ENCODE measurements at regions not wholly inside any gene's neighbourhood (a gene's known extent, or its start where the extent isn't known, plus 50 kb on each side); places are given as distances from the start of the nearest gene placed in this dataset.

DNA sequence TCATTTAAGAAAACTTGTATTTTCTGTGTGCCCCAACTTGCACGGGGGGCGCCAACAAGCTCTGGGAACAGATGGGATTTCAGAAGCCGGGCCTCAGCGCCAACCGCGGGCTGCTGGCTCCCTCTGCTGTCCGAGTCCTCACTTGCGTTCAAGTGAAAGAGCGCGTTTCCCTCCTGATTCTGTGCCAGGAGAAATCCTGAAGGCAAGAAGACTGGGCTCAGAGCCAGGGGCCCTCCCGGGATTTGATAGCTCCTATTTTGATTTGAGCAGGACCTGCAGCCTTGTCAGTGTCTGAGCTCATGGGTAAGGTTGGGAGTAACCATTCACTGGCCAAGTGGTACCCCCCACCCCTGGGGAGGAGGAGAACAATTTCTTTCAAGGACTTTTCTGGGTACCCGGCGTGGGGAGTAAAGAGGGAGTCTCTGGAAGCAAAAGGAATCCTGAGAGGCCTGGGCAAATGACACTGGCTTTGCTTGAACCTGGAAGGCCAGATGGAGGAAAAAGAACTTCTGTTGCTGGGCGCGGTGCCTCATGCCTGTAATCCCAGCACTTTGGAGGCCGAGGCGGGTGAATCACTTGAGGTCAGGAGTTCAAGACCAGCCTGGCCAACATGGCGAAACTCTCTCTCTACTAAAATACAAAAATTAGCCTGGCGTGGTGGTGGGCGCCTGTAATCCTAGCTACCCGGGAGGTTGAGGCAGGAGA is 179.0 kb upstream of the RGS6 start:
- CTCF ChIA-PET: interaction anchor here (0.6 to 1.7 kb wide), 7 partner anchors 317 to 765 kb away, joined by 3 to 9 read pairs (median 5); no protein-coding TSS in a partner anchor
- TF ChIP-seq, protein P1, sequence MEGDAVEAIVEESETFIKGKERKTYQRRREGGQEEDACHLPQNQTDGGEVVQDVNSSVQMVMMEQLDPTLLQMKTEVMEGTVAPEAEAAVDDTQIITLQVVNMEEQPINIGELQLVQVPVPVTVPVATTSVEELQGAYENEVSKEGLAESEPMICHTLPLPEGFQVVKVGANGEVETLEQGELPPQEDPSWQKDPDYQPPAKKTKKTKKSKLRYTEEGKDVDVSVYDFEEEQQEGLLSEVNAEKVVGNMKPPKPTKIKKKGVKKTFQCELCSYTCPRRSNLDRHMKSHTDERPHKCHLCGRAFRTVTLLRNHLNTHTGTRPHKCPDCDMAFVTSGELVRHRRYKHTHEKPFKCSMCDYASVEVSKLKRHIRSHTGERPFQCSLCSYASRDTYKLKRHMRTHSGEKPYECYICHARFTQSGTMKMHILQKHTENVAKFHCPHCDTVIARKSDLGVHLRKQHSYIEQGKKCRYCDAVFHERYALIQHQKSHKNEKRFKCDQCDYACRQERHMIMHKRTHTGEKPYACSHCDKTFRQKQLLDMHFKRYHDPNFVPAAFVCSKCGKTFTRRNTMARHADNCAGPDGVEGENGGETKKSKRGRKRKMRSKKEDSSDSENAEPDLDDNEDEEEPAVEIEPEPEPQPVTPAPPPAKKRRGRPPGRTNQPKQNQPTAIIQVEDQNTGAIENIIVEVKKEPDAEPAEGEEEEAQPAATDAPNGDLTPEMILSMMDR (conservative IDR thresholded peaks at IDR 0.05): peak; percentile 93
- no peak for TF ChIP-seq EZH2 (IDR thresholded peaks at IDR 0.05; ENCODE audit: low read depth)
- Histone ChIP-seq H3K4me2 (peak overlapping the region; percentile 70), H3K4me1 (replicated peaks; ENCODE audit: insufficient read depth) (0 out of 2 replicates have a peak, but pooled peaks cover 5% of the 10 kb centered on the region), H2AFZ (peak overlapping the region; percentile 80), H3K4me3 (peak overlapping the region; percentile 29; the same call in 1 of the 2 replicates), H3F3A (ENCODE audit: insufficient read depth, low read depth) (no peaks in the 10 kb centered on the region), H4K20me1 (ENCODE audit: insufficient read depth) (no peaks in the 10 kb centered on the region), H3K27me3 (ENCODE audit: insufficient read depth, low read depth) (no peaks in the 10 kb centered on the region), H3K9me2 (ENCODE audit: insufficient read depth) (no peaks in the 10 kb centered on the region), H3K79me2 (ENCODE audit: low read depth) (no peaks in the 10 kb centered on the region), H3K36me3 (ENCODE audit: low read depth) (no peaks in the 10 kb centered on the region), H3K9me3 (ENCODE audit: insufficient read depth, low read depth) (no peaks in the 10 kb centered on the region), H3K27ac (no peak overlapping the region)
- intact Hi-C loops (cut with micrococcal nuclease; ENCODE audit: unreplicated experiment): loop anchor here (1.0 to 2.0 kb wide), 4 partner anchors 102 to 649 kb away; partner anchors contain the start of gene SIPA1L1
- POLR2A ChIA-PET (ENCODE audit: unreplicated experiment): interaction anchor here (0.6 to 0.7 kb wide), 2 partner anchors 50 to 969 kb away, joined by 3 read pairs; no protein-coding TSS in a partner anchor
- no TSS peak for BruUV-seq (replicated peaks)
- DNase-seq: peak; percentile 63 to 78

DNA sequence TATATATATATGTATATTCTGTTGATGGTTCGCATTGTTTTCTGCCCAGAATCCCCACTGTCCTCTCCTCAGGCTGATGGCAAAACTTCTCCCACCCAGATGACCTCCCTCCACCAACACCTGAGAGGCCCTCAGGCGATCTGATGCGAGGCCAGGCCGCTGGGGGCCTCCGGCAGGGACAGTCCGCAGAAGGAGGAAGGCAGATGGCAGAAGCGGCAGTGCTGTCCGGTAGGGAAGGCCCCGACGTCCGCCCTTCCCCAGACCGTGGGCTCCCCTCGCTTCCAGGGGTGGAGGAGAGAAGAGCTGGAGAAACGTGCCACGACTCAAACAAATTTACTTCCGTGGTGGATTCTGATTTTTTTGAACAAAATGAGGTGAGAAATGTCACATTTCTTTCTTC is 178.3 kb upstream of the RGS6 start:
- H3K36me3 ChIP-seq (ENCODE audit: low read depth): no peaks in the 10 kb centered on the region
- no peak for DNase-seq
- H2AFZ ChIP-seq: no peak overlapping the region
- ChIA-PET CTCF (no interaction called here), POLR2A (ENCODE audit: unreplicated experiment) (interaction anchor here (0.6 kb wide), 1 partner anchor 970 kb away, joined by 3 read pairs; no protein-coding TSS in a partner anchor)
- H4K20me1 ChIP-seq (ENCODE audit: insufficient read depth): no peaks in the 10 kb centered on the region
- H3K9me2 ChIP-seq (ENCODE audit: insufficient read depth): no peaks in the 10 kb centered on the region
- no peak overlapping the region for H3K4me2 ChIP-seq
- no peaks in the 10 kb centered on the region for H3K27me3 ChIP-seq (ENCODE audit: insufficient read depth, low read depth)
- no peak for TF ChIP-seq EZH2 (IDR thresholded peaks at IDR 0.05; ENCODE audit: low read depth)
- TF ChIP-seq, protein P1 (conservative IDR thresholded peaks at IDR 0.05): no peak
- H3K27ac ChIP-seq: no peak overlapping the region
- no peaks in the 10 kb centered on the region for H3F3A ChIP-seq (ENCODE audit: insufficient read depth, low read depth)
- H3K4me3 ChIP-seq: no peak overlapping the region
- H3K79me2 ChIP-seq (ENCODE audit: low read depth): no peaks in the 10 kb centered on the region
- H3K9me3 ChIP-seq (ENCODE audit: insufficient read depth, low read depth): no peaks in the 10 kb centered on the region
- 0 out of 2 replicates have a peak, but pooled peaks cover 5% of the 10 kb centered on the region for H3K4me1 ChIP-seq (replicated peaks; ENCODE audit: insufficient read depth)
- intact Hi-C loops (cut with micrococcal nuclease; ENCODE audit: unreplicated experiment): loop anchor here (1.0 to 2.0 kb wide), 4 partner anchors 101 to 650 kb away; partner anchors contain the start of gene SIPA1L1
- BruUV-seq (replicated peaks): no TSS peak

DNA sequence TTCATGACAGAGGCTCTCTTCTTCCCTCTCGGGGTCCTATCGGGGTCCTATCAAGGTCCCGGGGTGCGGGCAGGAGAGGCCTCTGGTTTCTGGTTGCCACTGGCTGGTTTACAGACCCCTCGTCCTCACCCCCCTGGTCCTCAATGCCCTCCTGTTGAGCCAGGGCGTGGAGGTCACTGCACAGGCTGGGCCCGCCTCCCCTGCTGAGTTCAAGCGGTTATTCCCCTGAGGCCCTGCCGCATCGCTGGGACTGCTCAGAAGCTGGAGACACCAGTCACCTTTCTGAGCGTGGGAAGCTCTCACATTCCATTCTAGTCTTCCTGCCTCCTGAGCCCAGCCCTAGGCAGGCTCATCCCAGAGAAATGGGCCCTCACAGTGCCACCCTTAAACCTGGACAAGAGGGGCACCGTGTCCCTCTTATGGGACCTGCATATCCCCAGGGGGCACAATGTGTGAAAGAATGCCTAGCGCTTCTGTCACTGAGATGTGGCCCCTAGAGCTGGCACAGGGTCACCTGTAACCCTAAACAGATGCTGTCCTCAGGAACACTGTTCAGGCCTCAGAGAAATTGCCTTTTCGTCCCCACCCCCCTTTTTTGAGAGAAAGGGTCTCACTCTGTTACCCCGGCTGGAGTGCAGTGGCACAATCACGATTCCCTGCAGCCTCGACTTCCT is 177.7 kb upstream of the RGS6 start:
- H3F3A ChIP-seq (ENCODE audit: insufficient read depth, low read depth): no peaks in the 10 kb centered on the region
- BruUV-seq (replicated peaks): no TSS peak
- TF ChIP-seq EZH2 (IDR thresholded peaks at IDR 0.05; ENCODE audit: low read depth): no peak
- TF ChIP-seq, protein P1 (conservative IDR thresholded peaks at IDR 0.05): no peak
- no peaks in the 10 kb centered on the region for H3K9me2 ChIP-seq (ENCODE audit: insufficient read depth)
- no peak for DNase-seq
- intact Hi-C loops (cut with micrococcal nuclease; ENCODE audit: unreplicated experiment): no loop called here
- H3K4me3 ChIP-seq: no peak overlapping the region
- no peak overlapping the region for H3K27ac ChIP-seq
- POLR2A ChIA-PET (ENCODE audit: unreplicated experiment): no interaction called here
- 0 out of 2 replicates have a peak, but pooled peaks cover 5% of the 10 kb centered on the region for H3K4me1 ChIP-seq (replicated peaks; ENCODE audit: insufficient read depth)
- no peaks in the 10 kb centered on the region for H3K9me3 ChIP-seq (ENCODE audit: insufficient read depth, low read depth)
- H4K20me1 ChIP-seq (ENCODE audit: insufficient read depth): no peaks in the 10 kb centered on the region
- CTCF ChIA-PET: no interaction called here
- no peak overlapping the region for H2AFZ ChIP-seq
- H3K27me3 ChIP-seq (ENCODE audit: insufficient read depth, low read depth): no peaks in the 10 kb centered on the region
- no peaks in the 10 kb centered on the region for H3K79me2 ChIP-seq (ENCODE audit: low read depth)
- no peaks in the 10 kb centered on the region for H3K36me3 ChIP-seq (ENCODE audit: low read depth)
- no peak overlapping the region for H3K4me2 ChIP-seq

Data from PC-9 (cell line).